Omental fat pad (tissue), 3 donors: ENCODE measurements at regions not wholly inside any gene's neighbourhood (a gene's known extent, or its start where the extent isn't known, plus 50 kb on each side); places are given as distances from the start of the nearest gene placed in this dataset.

ENCODE experiments used
- ATAC-seq: fragments of 150-250 bp; one replicate; pipeline ENCODE4 v1.9.1; 2016; ENCODE audit warnings: mild to moderate bottlenecking, moderate library complexity; ENCODE audit not compliant: low FRiP score
- DNase-seq: peaks from one replicate; pipeline ENCODE4 v3.0.0-alpha.2; 2019; ENCODE audit warnings: low spot score
- CTCF ChIP-seq, 3 donors: fragments of 450-650 bp; IDR thresholded peaks; one replicate each; pipeline ENCODE4 v1.5.1; 2016 to 2017; ENCODE audit warnings: antibody characterized with exemption in 3 of 3, mild to moderate bottlenecking in 3 of 3, moderate library complexity in 2 of 3

DNA sequence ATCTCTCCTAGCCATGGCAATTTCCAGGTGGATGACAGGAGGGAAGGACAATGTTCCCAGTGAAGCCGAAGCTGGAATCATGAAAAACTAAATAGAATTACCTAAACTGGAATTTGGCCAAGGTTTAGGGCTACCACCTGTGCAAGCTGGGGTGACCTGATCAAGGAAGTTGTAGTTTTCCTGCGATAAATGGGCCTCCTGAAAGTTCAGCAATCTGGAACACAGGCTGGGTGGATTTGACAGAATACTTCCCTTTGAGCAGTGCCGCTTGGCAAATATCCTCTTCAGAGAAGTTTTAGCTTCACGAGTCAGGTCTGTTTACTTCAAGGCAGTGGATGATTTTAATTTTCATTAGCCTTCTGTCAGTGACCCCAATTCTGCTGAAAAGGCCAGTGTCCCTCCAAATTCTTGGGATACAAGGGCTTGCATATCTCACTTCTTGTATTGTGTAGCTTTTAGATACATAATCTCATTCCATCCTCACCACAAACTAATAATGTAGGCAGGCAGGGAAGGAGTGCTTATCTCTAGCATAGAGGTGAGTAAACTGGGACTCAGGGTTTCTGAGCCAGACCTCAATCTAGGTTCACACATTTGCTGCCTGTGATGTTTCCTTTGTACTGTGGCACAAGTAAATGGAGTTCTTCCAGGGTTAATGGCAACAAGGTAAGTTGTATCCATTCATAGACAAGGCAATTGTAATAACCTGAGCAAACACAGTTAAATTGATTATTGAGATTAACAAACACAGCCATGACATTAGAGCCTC, 349.4 kb downstream of the NUF2 start:
- ATAC-seq (no peak), DNase-seq (no peak)
- no peak for TF ChIP-seq CTCF (IDR thresholded peaks at IDR 0.05)

- no peak for DNase-seq
- TF ChIP-seq CTCF (IDR thresholded peaks at IDR 0.05), result no peak
- ATAC-seq, result peak; percentile 41
These were observed 351.4 kb downstream of the NUF2 start for GRCh38 chr1:163672976-163673758.

- DNase-seq (no peak), ATAC-seq (peak; percentile 67)
- no peak for TF ChIP-seq CTCF (IDR thresholded peaks at IDR 0.05)
These were observed 352.0 kb downstream of the NUF2 start for GRCh38 chr1:163673759-163674151.

DNA sequence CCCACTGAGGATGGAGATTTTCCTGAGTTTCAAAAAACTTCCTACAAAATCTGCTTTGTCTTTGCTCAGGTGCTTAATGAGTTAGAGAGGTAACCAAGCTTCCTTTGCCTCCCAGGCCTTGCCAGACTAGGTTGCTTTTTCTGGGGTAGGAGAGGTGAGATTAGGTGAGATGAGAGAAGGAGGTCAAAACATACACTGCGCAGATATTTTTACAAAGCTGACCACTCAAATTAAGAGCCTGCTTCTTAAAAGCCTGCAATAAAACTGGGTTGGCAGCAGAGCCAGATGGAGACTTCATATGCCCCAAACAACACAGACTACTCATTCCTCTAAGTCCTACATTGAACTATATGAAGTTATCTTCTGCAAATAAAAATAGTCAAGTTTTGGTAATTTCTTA, 352.5 kb downstream of the NUF2 start:
- DNase-seq, result no peak
- ATAC-seq, result no peak
- TF ChIP-seq CTCF (IDR thresholded peaks at IDR 0.05), result no peak

- no peak for ATAC-seq
- TF ChIP-seq CTCF (IDR thresholded peaks at IDR 0.05), result no peak
These were observed 363.0 kb downstream of the NUF2 start for GRCh38 chr1:163684785-163685184.

DNA sequence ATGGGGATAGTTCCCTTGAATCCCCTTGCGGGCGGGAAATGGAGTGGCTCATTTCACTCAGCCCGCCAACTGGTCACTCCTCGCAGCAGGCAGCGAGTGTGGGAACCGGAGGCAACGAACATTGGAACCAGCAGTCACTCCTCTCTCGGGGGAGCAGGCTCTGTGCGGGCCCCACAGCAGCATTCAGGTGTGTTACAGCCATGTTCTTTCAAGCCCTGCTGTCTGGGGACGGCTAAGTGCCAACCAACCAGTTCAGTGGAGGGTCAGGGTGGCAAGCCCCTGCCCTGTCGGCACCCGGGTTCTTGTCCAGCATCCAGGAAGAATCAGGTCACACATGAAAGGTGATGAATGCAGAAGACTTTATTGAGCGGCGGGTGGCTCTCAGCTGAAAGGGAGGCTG, 370.5 kb downstream of the NUF2 start:
- ATAC-seq, result no peak
- no peak for DNase-seq
- no peak for TF ChIP-seq CTCF (IDR thresholded peaks at IDR 0.05)

More at GRCh38 chr1:163684785-163685184, 363.0 kb downstream of the NUF2 start:
- DNase-seq, result no peak
